ENCODE measurements at regions not wholly inside any gene's neighbourhood (a gene's known extent, or its start where the extent isn't known, plus 50 kb on each side); places are given as distances from the start of the nearest gene placed in this dataset.
"Not testable (repeated sequence)": the region's sequence is repeated elsewhere in the genome, so short reads cannot be mapped to it uniquely, and the experiment has no call there.

DNA sequence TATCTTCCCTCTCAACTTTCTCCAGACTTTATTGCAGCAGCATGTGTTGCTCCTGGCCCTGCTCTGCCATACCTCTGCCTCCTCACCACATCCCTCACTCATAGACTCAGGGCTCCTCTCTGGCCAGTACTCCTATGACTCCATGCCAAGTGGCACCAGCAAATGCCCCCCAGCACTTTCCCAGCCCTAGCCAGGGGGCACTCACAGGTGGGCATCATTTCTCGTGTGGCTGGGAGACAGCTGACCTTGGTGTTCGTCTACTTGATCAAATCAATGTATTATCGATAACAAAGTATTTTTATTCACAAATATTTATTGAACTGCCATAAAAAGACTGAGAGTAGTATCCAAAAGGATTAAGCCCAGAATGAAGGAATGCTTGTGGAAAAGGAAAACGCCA is 418.2 kb downstream of the FAM72C start:
- H3K4me2 ChIP-seq (ENCODE audit: insufficient read depth, low read length): no peak overlapping the region
- no peak overlapping the region for H3K9ac ChIP-seq (ENCODE audit: low read depth, low read length)
- TF ChIP-seq, protein P1, sequence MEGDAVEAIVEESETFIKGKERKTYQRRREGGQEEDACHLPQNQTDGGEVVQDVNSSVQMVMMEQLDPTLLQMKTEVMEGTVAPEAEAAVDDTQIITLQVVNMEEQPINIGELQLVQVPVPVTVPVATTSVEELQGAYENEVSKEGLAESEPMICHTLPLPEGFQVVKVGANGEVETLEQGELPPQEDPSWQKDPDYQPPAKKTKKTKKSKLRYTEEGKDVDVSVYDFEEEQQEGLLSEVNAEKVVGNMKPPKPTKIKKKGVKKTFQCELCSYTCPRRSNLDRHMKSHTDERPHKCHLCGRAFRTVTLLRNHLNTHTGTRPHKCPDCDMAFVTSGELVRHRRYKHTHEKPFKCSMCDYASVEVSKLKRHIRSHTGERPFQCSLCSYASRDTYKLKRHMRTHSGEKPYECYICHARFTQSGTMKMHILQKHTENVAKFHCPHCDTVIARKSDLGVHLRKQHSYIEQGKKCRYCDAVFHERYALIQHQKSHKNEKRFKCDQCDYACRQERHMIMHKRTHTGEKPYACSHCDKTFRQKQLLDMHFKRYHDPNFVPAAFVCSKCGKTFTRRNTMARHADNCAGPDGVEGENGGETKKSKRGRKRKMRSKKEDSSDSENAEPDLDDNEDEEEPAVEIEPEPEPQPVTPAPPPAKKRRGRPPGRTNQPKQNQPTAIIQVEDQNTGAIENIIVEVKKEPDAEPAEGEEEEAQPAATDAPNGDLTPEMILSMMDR (IDR thresholded peaks at IDR 0.05; ENCODE audit: borderline replicate concordance, extremely low read depth, low read length, poor library complexity, severe bottlenecking): no peak
- TF ChIP-seq EZH2 (IDR thresholded peaks at IDR 0.05; ENCODE audit: borderline replicate concordance, low read depth, low read length, severe bottlenecking): no peak
- no peaks in the 10 kb centered on the region for H3K27me3 ChIP-seq (ENCODE audit: insufficient read depth, low read length, poor library complexity)
- H3K4me1 ChIP-seq (ENCODE audit: insufficient read depth, low read length): no peaks in the 10 kb centered on the region
- no peak overlapping the region for H3K4me3 ChIP-seq (ENCODE audit: low read depth in 1 of 2, low read length in 2 of 2)
- ATAC-seq (ENCODE audit: insufficient read depth, low read depth): no peak
- no peaks in the 10 kb centered on the region for H3K9me3 ChIP-seq (ENCODE audit: insufficient read depth, low read length, severe bottlenecking)
- no peaks in the 10 kb centered on the region for H4K20me1 ChIP-seq (ENCODE audit: insufficient read depth, low read length)
- no peak for DNase-seq
- H2AFZ ChIP-seq (ENCODE audit: low read depth, low read length): no peak overlapping the region
- no peaks in the 10 kb centered on the region for H3K36me3 ChIP-seq (ENCODE audit: insufficient read depth, low read length)
- no peaks in the 10 kb centered on the region for H3K79me2 ChIP-seq (ENCODE audit: insufficient read depth, low read length)
- H3K27ac ChIP-seq (ENCODE audit: low read length): no peak overlapping the region

DNA sequence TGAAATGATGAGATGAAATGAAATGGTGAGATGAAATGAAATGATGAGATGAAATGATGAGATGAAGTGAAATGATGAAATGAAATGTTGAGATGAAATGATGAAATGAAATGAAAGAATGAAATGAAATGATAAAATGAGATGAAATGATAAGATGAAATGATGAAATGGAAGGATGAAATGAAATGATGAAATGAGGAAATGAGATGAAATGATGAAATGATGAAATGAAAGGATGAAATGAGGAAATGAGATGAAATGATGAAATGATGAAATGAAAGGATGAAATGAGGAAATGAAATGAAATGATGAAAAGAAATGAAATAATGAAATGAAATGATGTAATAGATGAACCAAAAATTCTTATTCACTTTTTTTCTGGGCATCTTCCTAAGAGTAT is 467.1 kb downstream of the FAM72C start:
- not testable (repeated sequence) for DNase-seq; H3K9ac ChIP-seq (ENCODE audit: low read depth, low read length); H3K36me3 ChIP-seq (ENCODE audit: insufficient read depth, low read length); H4K20me1 ChIP-seq (ENCODE audit: insufficient read depth, low read length); H3K27me3 ChIP-seq (ENCODE audit: insufficient read depth, low read length, poor library complexity); H3K9me3 ChIP-seq (ENCODE audit: insufficient read depth, low read length, severe bottlenecking); H3K4me3 ChIP-seq (ENCODE audit: low read depth in 1 of 2, low read length in 2 of 2); H3K79me2 ChIP-seq (ENCODE audit: insufficient read depth, low read length); H3K27ac ChIP-seq (ENCODE audit: low read length); H2AFZ ChIP-seq (ENCODE audit: low read depth, low read length); ATAC-seq (ENCODE audit: insufficient read depth, low read depth); H3K4me2 ChIP-seq (ENCODE audit: insufficient read depth, low read length); H3K4me1 ChIP-seq (ENCODE audit: insufficient read depth, low read length)

DNA sequence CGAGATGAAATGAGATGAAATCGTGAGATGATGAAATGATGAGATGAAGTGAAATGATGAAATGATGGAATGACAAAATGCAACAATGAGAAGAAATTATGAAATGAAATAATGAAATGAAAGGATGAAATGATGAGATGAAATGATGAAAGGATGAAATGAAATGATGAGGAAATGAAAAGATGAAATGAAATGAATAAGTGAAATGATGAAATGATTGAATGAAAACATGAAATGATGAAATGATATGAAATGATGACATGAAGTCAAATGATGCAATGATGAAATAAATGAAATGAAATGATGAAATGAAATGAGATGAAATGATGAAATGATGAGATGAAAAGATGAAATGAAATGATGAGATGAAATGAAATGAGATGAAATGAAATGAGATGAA is 467.7 kb downstream of the FAM72C start:
- H3K36me3 ChIP-seq (ENCODE audit: insufficient read depth, low read length); H2AFZ ChIP-seq (ENCODE audit: low read depth, low read length); DNase-seq; H3K9me3 ChIP-seq (ENCODE audit: insufficient read depth, low read length, severe bottlenecking); ATAC-seq (ENCODE audit: insufficient read depth, low read depth); H3K4me3 ChIP-seq (ENCODE audit: low read depth in 1 of 2, low read length in 2 of 2); H3K27me3 ChIP-seq (ENCODE audit: insufficient read depth, low read length, poor library complexity); H3K79me2 ChIP-seq (ENCODE audit: insufficient read depth, low read length); H4K20me1 ChIP-seq (ENCODE audit: insufficient read depth, low read length); H3K9ac ChIP-seq (ENCODE audit: low read depth, low read length); H3K4me1 ChIP-seq (ENCODE audit: insufficient read depth, low read length); H3K27ac ChIP-seq (ENCODE audit: low read length); H3K4me2 ChIP-seq (ENCODE audit: insufficient read depth, low read length): not testable (repeated sequence)

DNA sequence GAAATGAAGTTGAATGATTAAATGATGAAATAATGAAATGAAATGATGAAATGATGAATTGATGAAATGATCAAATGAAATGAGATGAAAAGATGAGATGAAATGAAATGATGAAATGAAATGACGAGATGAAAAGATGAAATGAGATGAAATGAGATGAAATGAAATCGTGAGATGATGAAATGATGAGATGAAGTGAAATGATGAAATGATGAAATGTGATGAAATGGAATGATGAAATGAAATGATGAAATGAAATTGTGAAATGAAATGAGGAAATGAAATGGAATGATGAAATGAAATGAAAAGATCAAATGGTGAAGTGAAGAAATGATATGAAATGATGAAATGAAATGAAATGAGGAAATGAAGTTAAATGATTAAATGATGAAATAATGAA is 468.7 kb downstream of the FAM72C start:
- H3K79me2 ChIP-seq (ENCODE audit: insufficient read depth, low read length); H3K4me1 ChIP-seq (ENCODE audit: insufficient read depth, low read length); H3K27ac ChIP-seq (ENCODE audit: low read length); H3K27me3 ChIP-seq (ENCODE audit: insufficient read depth, low read length, poor library complexity); H3K9me3 ChIP-seq (ENCODE audit: insufficient read depth, low read length, severe bottlenecking); H3K36me3 ChIP-seq (ENCODE audit: insufficient read depth, low read length); DNase-seq; H3K4me3 ChIP-seq (ENCODE audit: low read depth in 1 of 2, low read length in 2 of 2); H3K4me2 ChIP-seq (ENCODE audit: insufficient read depth, low read length); H3K9ac ChIP-seq (ENCODE audit: low read depth, low read length); H4K20me1 ChIP-seq (ENCODE audit: insufficient read depth, low read length); H2AFZ ChIP-seq (ENCODE audit: low read depth, low read length); ATAC-seq (ENCODE audit: insufficient read depth, low read depth): not testable (repeated sequence)

DNA sequence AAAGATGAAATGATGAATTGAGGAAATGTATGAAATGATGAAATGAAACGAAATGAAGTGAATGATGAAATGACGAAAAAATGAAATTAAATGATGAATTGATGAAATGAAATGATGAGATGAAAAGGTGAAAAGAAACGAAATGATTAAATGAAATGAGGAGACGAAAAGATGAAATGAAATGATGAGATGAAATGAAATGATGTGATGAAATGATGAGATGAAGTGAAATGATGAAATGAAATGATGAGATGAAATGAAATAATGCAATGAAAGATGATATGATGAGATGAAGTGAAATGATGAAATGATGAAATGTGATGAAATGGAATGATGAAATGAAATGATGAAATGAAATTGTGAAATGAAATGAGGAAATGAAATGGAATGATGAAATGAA is 469.7 kb downstream of the FAM72C start:
- H3K27me3 ChIP-seq (ENCODE audit: insufficient read depth, low read length, poor library complexity); H4K20me1 ChIP-seq (ENCODE audit: insufficient read depth, low read length); H3K4me3 ChIP-seq (ENCODE audit: low read depth in 1 of 2, low read length in 2 of 2); H3K27ac ChIP-seq (ENCODE audit: low read length); H2AFZ ChIP-seq (ENCODE audit: low read depth, low read length); H3K79me2 ChIP-seq (ENCODE audit: insufficient read depth, low read length); H3K36me3 ChIP-seq (ENCODE audit: insufficient read depth, low read length); DNase-seq; H3K9me3 ChIP-seq (ENCODE audit: insufficient read depth, low read length, severe bottlenecking); ATAC-seq (ENCODE audit: insufficient read depth, low read depth); H3K4me2 ChIP-seq (ENCODE audit: insufficient read depth, low read length); H3K4me1 ChIP-seq (ENCODE audit: insufficient read depth, low read length); H3K9ac ChIP-seq (ENCODE audit: low read depth, low read length): not testable (repeated sequence)

DNA sequence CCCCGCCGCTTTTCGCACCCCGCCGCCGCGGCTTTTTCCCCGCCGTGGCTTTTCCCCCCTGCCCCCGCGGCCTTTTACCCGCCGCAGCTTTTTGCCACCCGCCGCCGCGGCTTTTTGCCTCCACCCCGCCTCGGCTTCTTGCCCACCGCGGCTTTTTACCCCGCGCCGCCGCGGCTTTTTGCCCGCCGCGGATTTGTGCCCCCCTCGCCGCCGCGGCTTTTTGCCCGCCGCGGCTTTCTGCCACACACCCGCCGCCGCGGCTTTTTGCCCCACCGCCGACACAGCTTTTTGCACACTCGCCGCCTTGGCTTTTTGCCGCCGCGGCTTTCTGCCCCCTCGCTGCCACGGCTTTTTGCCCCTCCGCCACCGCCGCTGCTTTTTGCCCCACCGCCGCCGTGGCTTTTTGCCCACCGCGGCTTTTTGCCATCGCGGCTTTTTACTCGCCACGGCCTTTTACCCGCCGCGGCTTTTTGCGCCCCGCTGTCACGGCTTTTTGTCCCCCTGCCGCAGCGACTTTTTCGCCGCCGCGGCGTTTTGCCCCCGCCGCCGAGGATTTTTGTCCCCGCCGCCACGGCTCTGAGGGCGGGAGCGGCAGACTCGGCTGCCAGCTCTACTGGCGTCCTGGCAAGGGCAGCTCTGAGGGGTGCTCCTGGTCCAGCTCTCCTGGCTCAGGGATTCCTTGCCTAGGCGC is 473.6 kb downstream of the FAM72C start:
- H3K27me3 ChIP-seq (ENCODE audit: insufficient read depth, low read length, poor library complexity); H3K9me3 ChIP-seq (ENCODE audit: insufficient read depth, low read length, severe bottlenecking); H3K79me2 ChIP-seq (ENCODE audit: insufficient read depth, low read length); H3K27ac ChIP-seq (ENCODE audit: low read length); H2AFZ ChIP-seq (ENCODE audit: low read depth, low read length); H3K36me3 ChIP-seq (ENCODE audit: insufficient read depth, low read length); H3K4me3 ChIP-seq (ENCODE audit: low read depth in 1 of 2, low read length in 2 of 2); H3K9ac ChIP-seq (ENCODE audit: low read depth, low read length); ATAC-seq (ENCODE audit: insufficient read depth, low read depth); DNase-seq; H3K4me2 ChIP-seq (ENCODE audit: insufficient read depth, low read length); H3K4me1 ChIP-seq (ENCODE audit: insufficient read depth, low read length); H4K20me1 ChIP-seq (ENCODE audit: insufficient read depth, low read length): not testable (repeated sequence)
